ENCODE measurements at regions not wholly inside any gene's neighbourhood (a gene's known extent, or its start where the extent isn't known, plus 50 kb on each side); places are given as distances from the start of the nearest gene placed in this dataset.

GRCh38 chr10:78184851-78185692 is 151.4 kb downstream of the RPS24 start:
- no peaks in the 10 kb centered on the region for H3K36me3 Mint-ChIP-seq (ENCODE audit: low read depth)
- H3K27ac Mint-ChIP-seq = no peak overlapping the region
- H3K9me3 Mint-ChIP-seq = no peaks in the 10 kb centered on the region
- DNase-seq (ENCODE audit: low spot score) = no peak
- H3K4me3 Mint-ChIP-seq = no peak overlapping the region
- H3K27me3 Mint-ChIP-seq (ENCODE audit: low read depth) = no peaks in the 10 kb centered on the region
- peaks cover 3% of the 10 kb centered on the region for H3K4me1 Mint-ChIP-seq (ENCODE audit: low read depth)

DNA sequence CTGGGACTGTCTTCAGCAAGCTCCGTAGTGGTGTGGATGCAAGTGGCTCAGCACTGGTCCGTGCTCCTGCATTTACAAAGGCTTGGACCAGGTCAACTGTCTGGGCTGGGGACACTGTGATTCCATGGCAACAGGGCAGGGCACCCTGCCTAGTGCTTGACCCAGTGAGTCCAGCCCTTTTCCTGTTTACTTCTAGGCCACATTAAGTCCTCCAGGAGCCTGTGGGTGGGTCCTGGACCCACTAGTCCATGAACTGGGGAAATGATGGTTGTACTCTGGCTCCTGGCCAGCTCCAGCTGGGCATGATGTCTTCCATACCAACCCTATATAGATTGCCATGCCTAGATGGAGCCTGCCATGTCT is 152.0 kb downstream of the RPS24 start:
- Mint-ChIP-seq H3K36me3 (ENCODE audit: low read depth) (no peaks in the 10 kb centered on the region), H3K27ac (no peak overlapping the region), H3K4me3 (no peak overlapping the region), H3K4me1 (ENCODE audit: low read depth) (peaks cover 3% of the 10 kb centered on the region), H3K9me3 (no peaks in the 10 kb centered on the region), H3K27me3 (ENCODE audit: low read depth) (no peaks in the 10 kb centered on the region)
- no peak for DNase-seq (ENCODE audit: low spot score)

GRCh38 chr10:78186572-78186971 is 152.9 kb downstream of the RPS24 start:
- no peaks in the 10 kb centered on the region for H3K9me3 Mint-ChIP-seq
- peaks cover 3% of the 10 kb centered on the region for H3K4me1 Mint-ChIP-seq (ENCODE audit: low read depth)
- no peak overlapping the region for H3K27ac Mint-ChIP-seq
- no peaks in the 10 kb centered on the region for H3K36me3 Mint-ChIP-seq (ENCODE audit: low read depth)
- no peaks in the 10 kb centered on the region for H3K27me3 Mint-ChIP-seq (ENCODE audit: low read depth)
- no peak for DNase-seq (ENCODE audit: low spot score)
- no peak overlapping the region for H3K4me3 Mint-ChIP-seq

- no peaks in the 10 kb centered on the region for H3K27me3 Mint-ChIP-seq (ENCODE audit: low read depth)
- H3K36me3 Mint-ChIP-seq (ENCODE audit: low read depth) = no peaks in the 10 kb centered on the region
- H3K27ac Mint-ChIP-seq = no peak overlapping the region
- no peaks in the 10 kb centered on the region for H3K9me3 Mint-ChIP-seq
- DNase-seq (ENCODE audit: low spot score) = no peak
- H3K4me3 Mint-ChIP-seq = no peak overlapping the region
- H3K4me1 Mint-ChIP-seq (ENCODE audit: low read depth) = peaks cover 3% of the 10 kb centered on the region
Measured at GRCh38 chr10:78187371-78187770, 153.7 kb downstream of the RPS24 start.

DNA sequence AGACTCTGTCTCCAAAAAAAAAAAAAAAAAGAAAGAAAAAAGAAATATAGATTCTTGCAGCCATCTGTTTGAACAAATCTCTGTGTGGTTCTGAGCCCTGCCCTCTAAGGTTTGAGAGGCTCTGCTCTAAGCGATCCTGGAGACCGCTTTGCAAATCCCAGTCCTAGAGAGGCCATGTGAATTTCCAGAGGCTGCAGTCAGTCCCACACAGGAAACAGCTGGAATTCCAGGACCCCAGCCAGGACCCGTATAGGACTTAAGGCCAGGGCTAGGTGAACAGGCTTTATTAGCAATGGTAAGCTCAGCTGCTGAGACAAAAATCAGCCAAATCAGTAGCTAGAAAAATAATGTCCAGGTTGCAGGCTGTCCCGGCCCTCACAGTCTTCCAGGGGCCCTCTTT is 154.8 kb downstream of the RPS24 start:
- no peak overlapping the region for H3K4me3 Mint-ChIP-seq
- H3K9me3 Mint-ChIP-seq = peaks cover 4% of the 10 kb centered on the region
- H3K27ac Mint-ChIP-seq = no peak overlapping the region
- H3K4me1 Mint-ChIP-seq (ENCODE audit: low read depth) = no peaks in the 10 kb centered on the region
- no peaks in the 10 kb centered on the region for H3K36me3 Mint-ChIP-seq (ENCODE audit: low read depth)
- no peaks in the 10 kb centered on the region for H3K27me3 Mint-ChIP-seq (ENCODE audit: low read depth)
- DNase-seq (ENCODE audit: low spot score) = no peak

- no peaks in the 10 kb centered on the region for H3K36me3 Mint-ChIP-seq (ENCODE audit: low read depth)
- no peaks in the 10 kb centered on the region for H3K27me3 Mint-ChIP-seq (ENCODE audit: low read depth)
- no peak for DNase-seq (ENCODE audit: low spot score)
- no peak overlapping the region for H3K27ac Mint-ChIP-seq
- peaks cover 5% of the 10 kb centered on the region for H3K9me3 Mint-ChIP-seq
- H3K4me3 Mint-ChIP-seq = no peak overlapping the region
- no peaks in the 10 kb centered on the region for H3K4me1 Mint-ChIP-seq (ENCODE audit: low read depth)
Measured at GRCh38 chr10:78190051-78190825, 156.6 kb downstream of the RPS24 start.

- no peaks in the 10 kb centered on the region for H3K27me3 Mint-ChIP-seq (ENCODE audit: low read depth)
- peaks cover 5% of the 10 kb centered on the region for H3K9me3 Mint-ChIP-seq
- no peak for DNase-seq (ENCODE audit: low spot score)
- H3K36me3 Mint-ChIP-seq (ENCODE audit: low read depth) = no peaks in the 10 kb centered on the region
- H3K4me1 Mint-ChIP-seq (ENCODE audit: low read depth) = no peaks in the 10 kb centered on the region
- H3K27ac Mint-ChIP-seq = no peak overlapping the region
- H3K4me3 Mint-ChIP-seq = no peak overlapping the region
Measured at GRCh38 chr10:78191301-78191700, 157.6 kb downstream of the RPS24 start.

DNA sequence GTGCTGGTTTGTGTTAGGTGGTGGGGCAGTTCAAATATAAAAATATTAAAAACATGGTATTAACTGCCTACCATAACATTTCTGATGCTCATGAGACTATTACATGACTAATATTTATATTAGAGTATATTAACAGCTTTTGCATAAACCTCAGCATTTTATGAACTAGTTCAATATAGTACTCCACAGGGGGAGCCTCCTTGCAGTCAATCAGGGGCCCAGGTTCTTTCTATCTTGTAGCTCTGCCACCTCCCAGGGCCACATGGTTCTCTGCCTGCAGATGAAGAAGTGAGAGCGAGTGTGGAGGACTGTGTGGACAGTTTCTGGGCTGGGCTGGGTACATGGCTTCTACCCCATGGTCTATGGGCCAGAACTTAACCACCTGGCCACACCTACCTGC is 159.5 kb downstream of the RPS24 start:
- no peak for DNase-seq (ENCODE audit: low spot score)
- Mint-ChIP-seq H3K4me1 (ENCODE audit: low read depth) (no peaks in the 10 kb centered on the region), H3K27me3 (ENCODE audit: low read depth) (no peaks in the 10 kb centered on the region), H3K36me3 (ENCODE audit: low read depth) (no peaks in the 10 kb centered on the region), H3K27ac (no peak overlapping the region), H3K4me3 (no peak overlapping the region), H3K9me3 (peaks cover 5% of the 10 kb centered on the region)

GRCh38 chr10:78194050-78194449 is 160.4 kb downstream of the RPS24 start:
- no peak for DNase-seq (ENCODE audit: low spot score)
- H3K9me3 Mint-ChIP-seq = peaks cover 5% of the 10 kb centered on the region
- H3K27me3 Mint-ChIP-seq (ENCODE audit: low read depth) = no peaks in the 10 kb centered on the region
- H3K4me1 Mint-ChIP-seq (ENCODE audit: low read depth) = no peaks in the 10 kb centered on the region
- H3K27ac Mint-ChIP-seq = no peak overlapping the region
- H3K36me3 Mint-ChIP-seq (ENCODE audit: low read depth) = no peaks in the 10 kb centered on the region
- H3K4me3 Mint-ChIP-seq = no peak overlapping the region

- no peaks in the 10 kb centered on the region for H3K27me3 Mint-ChIP-seq (ENCODE audit: low read depth)
Measured at GRCh38 chr10:78194539-78195402, 161.1 kb downstream of the RPS24 start.

GRCh38 chr10:78196396-78196795 is 162.7 kb downstream of the RPS24 start:
- Mint-ChIP-seq H3K27ac (no peak overlapping the region), H3K9me3 (peaks cover 5% of the 10 kb centered on the region), H3K27me3 (ENCODE audit: low read depth) (no peaks in the 10 kb centered on the region), H3K4me1 (ENCODE audit: low read depth) (no peaks in the 10 kb centered on the region), H3K36me3 (ENCODE audit: low read depth) (no peaks in the 10 kb centered on the region), H3K4me3 (no peak overlapping the region)
- no peak for DNase-seq (ENCODE audit: low spot score)

More at GRCh38 chr10:78194539-78195402, 161.1 kb downstream of the RPS24 start:
- Mint-ChIP-seq H3K27ac (no peak overlapping the region), H3K4me3 (no peak overlapping the region), H3K9me3 (peaks cover 5% of the 10 kb centered on the region), H3K36me3 (ENCODE audit: low read depth) (no peaks in the 10 kb centered on the region), H3K4me1 (ENCODE audit: low read depth) (no peaks in the 10 kb centered on the region)
- DNase-seq (ENCODE audit: low spot score) = no peak

- no peaks in the 10 kb centered on the region for H3K4me1 Mint-ChIP-seq (ENCODE audit: low read depth)
- no peaks in the 10 kb centered on the region for H3K36me3 Mint-ChIP-seq (ENCODE audit: low read depth)
- no peak for DNase-seq (ENCODE audit: low spot score)
- no peak overlapping the region for H3K27ac Mint-ChIP-seq
- peaks cover 5% of the 10 kb centered on the region for H3K9me3 Mint-ChIP-seq
- H3K27me3 Mint-ChIP-seq (ENCODE audit: low read depth) = no peaks in the 10 kb centered on the region
- H3K4me3 Mint-ChIP-seq = no peak overlapping the region
Measured at GRCh38 chr10:78196964-78197363, 163.3 kb downstream of the RPS24 start.

DNA sequence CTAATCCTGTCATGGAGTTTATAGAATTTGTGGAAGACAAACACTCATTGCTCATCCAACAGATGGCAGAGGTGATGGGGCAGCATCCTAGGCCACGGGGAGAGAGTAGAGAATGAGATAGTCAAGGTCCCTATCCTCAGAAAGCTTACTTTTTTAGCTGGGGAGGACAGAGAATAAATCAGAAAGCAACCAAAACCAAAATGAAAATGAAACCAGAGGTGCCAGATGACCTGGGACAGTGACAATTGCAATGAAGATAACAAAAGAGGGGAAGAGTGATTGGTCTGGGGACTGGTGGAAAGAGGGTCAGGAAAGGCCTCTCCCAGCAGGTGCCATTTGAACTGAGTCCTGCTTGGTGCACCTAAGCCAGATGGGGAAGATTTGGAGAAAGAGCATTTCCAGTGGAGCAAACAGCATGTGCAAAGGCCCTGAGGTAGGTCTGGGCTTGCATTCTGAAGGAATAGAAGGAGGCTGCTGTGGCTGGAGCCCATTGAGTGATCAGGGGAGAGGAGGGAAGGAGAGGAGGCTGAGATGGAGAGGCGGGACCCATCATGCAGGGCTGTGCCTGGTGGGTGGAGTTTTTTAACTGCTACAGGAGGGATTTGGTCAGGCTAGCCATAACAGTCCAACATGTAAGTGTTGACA is 164.1 kb downstream of the RPS24 start:
- Mint-ChIP-seq H3K4me1 (ENCODE audit: low read depth) (no peaks in the 10 kb centered on the region), H3K36me3 (ENCODE audit: low read depth) (no peaks in the 10 kb centered on the region), H3K27me3 (ENCODE audit: low read depth) (no peaks in the 10 kb centered on the region), H3K4me3 (no peak overlapping the region), H3K27ac (no peak overlapping the region), H3K9me3 (peaks cover 5% of the 10 kb centered on the region)
- no peak for DNase-seq (ENCODE audit: low spot score)

Data from T-helper 2 cell treated with Interferon-gamma antibody and Interleukin-4, amounts not matched to agents 5 μg/mL and 100 μg/mL, for 36 hours (primary cell).